Stimulated activated CD4-positive, alpha-beta T cell treated with anti-CD3 and anti-CD28 coated beads, Interleukin-2, amount 100 ng/mL, for 4 hours (primary cell): ENCODE measurements at regions not wholly inside any gene's neighbourhood (a gene's known extent, or its start where the extent isn't known, plus 50 kb on each side); places are given as distances from the start of the nearest gene placed in this dataset.

Source experiments
- DNase-seq: peaks from one replicate; pipeline ENCODE4 v3.0.0-alpha.2; 2020; ENCODE audit warnings: low read depth

- no peak for DNase-seq
Measured at GRCh38 chr15:66931768-66932633, 133.4 kb upstream of the SMAD3 start.

GRCh38 chr15:66932634-66933024, 132.8 kb upstream of the SMAD3 start:
- DNase-seq: no peak

GRCh38 chr15:66933932-66934867, 131.2 kb upstream of the SMAD3 start:
- no peak for DNase-seq

GRCh38 chr15:66934868-66935520, 130.4 kb upstream of the SMAD3 start:
- no peak for DNase-seq

- DNase-seq: no peak
Measured at GRCh38 chr15:66935688-66936087, 129.7 kb upstream of the SMAD3 start.

GRCh38 chr15:66936109-66936860, 129.1 kb upstream of the SMAD3 start:
- no peak for DNase-seq

- DNase-seq: no peak
Measured at GRCh38 chr15:66936861-66937582, 128.4 kb upstream of the SMAD3 start.

- DNase-seq: no peak
Measured at GRCh38 chr15:66937588-66937987, 127.8 kb upstream of the SMAD3 start.

- no peak for DNase-seq
Measured at GRCh38 chr15:66938114-66938830, 127.1 kb upstream of the SMAD3 start.

- no peak for DNase-seq
Measured at GRCh38 chr15:66939016-66939415, 126.4 kb upstream of the SMAD3 start.

- DNase-seq: no peak
Measured at GRCh38 chr15:66939451-66940023, 125.9 kb upstream of the SMAD3 start.

- DNase-seq: no peak
Measured at GRCh38 chr15:66940368-66940767, 125.0 kb upstream of the SMAD3 start.

GRCh38 chr15:66941108-66941711, 124.2 kb upstream of the SMAD3 start:
- DNase-seq: no peak

- DNase-seq: no peak
Measured at GRCh38 chr15:66941791-66942190, 123.6 kb upstream of the SMAD3 start.

GRCh38 chr15:66942649-66943390, 122.6 kb upstream of the SMAD3 start:
- DNase-seq: no peak

- DNase-seq: no peak
Measured at GRCh38 chr15:66943456-66944095, 121.8 kb upstream of the SMAD3 start.

GRCh38 chr15:66944121-66944520, 121.3 kb upstream of the SMAD3 start:
- no peak for DNase-seq

GRCh38 chr15:66945286-66945685, 120.1 kb upstream of the SMAD3 start:
- no peak for DNase-seq
